GM21423 (cell line): ENCODE measurements at regions not wholly inside any gene's neighbourhood (a gene's known extent, or its start where the extent isn't known, plus 50 kb on each side); places are given as distances from the start of the nearest gene placed in this dataset.

Experiments
- ATAC-seq: cut with Tn5 transposase; IDR thresholded peaks from one replicate; pipeline ENCODE4 v1.9.1; 2021; ENCODE audit warnings: mild to moderate bottlenecking, moderate library complexity; ENCODE audit not compliant: unreplicated experiment

- ATAC-seq = no peak
Measured at GRCh38 chr3:178476886-178477285, 59.4 kb upstream of the KCNMB2 start.

- no peak for ATAC-seq
Measured at GRCh38 chr3:178479446-178479845, 56.8 kb upstream of the KCNMB2 start.

GRCh38 chr3:178479860-178480259, 56.4 kb upstream of the KCNMB2 start:
- ATAC-seq = no peak

- ATAC-seq = peak; percentile 6
Measured at GRCh38 chr3:178480274-178480673, 56.0 kb upstream of the KCNMB2 start.

GRCh38 chr3:178480795-178481194, 55.4 kb upstream of the KCNMB2 start:
- peak; percentile 99 for ATAC-seq

GRCh38 chr3:178482981-178483380, 53.3 kb upstream of the KCNMB2 start:
- ATAC-seq = no peak

- no peak for ATAC-seq
Measured at GRCh38 chr3:178483704-178484103, 52.5 kb upstream of the KCNMB2 start.

- no peak for ATAC-seq
Measured at GRCh38 chr3:178485756-178486155, 50.5 kb upstream of the KCNMB2 start.
